ENCODE measurements at regions not wholly inside any gene's neighbourhood (a gene's known extent, or its start where the extent isn't known, plus 50 kb on each side); places are given as distances from the start of the nearest gene placed in this dataset.

DNA sequence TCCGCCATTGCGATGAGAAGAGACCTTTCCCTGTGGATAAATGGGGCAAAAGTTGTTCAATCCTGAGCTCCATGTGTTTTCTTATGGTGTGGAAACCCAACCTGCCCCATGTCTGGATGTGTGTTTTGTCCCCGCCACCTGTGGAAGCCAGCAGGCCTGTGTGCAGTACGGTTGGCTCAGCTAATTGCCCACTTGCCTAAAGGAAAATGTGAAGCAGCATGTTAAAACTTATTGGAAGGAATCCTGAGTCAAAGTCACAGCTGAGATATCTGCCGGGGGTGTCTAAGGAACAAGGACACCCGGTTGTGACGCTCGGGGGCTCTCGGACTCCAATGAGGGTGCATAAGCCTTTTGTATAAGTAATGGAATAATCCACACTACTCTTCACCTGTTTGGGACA, 361.1 kb upstream of the IRX1 start:
- no peak overlapping the region for H3K27ac ChIP-seq
- no peaks in the 10 kb centered on the region for H3K27me3 ChIP-seq
- TF ChIP-seq, protein P1, sequence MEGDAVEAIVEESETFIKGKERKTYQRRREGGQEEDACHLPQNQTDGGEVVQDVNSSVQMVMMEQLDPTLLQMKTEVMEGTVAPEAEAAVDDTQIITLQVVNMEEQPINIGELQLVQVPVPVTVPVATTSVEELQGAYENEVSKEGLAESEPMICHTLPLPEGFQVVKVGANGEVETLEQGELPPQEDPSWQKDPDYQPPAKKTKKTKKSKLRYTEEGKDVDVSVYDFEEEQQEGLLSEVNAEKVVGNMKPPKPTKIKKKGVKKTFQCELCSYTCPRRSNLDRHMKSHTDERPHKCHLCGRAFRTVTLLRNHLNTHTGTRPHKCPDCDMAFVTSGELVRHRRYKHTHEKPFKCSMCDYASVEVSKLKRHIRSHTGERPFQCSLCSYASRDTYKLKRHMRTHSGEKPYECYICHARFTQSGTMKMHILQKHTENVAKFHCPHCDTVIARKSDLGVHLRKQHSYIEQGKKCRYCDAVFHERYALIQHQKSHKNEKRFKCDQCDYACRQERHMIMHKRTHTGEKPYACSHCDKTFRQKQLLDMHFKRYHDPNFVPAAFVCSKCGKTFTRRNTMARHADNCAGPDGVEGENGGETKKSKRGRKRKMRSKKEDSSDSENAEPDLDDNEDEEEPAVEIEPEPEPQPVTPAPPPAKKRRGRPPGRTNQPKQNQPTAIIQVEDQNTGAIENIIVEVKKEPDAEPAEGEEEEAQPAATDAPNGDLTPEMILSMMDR (IDR thresholded peaks at IDR 0.05), result no peak
- no peak for TF ChIP-seq EP300 (IDR thresholded peaks at IDR 0.05)
- TF ChIP-seq POLR2AphosphoS5 (IDR thresholded peaks at IDR 0.05), result no peak
- TF ChIP-seq POLR2A (IDR thresholded peaks at IDR 0.05), result no peak
- no peaks in the 10 kb centered on the region for H3K36me3 ChIP-seq
- 93 to 96% methylated on average over 7 to 9 of the region's 9 CpGs for WGBS, 2 donors
- no peak for DNase-seq
- ATAC-seq (ENCODE audit: low FRiP score in 2 of 2), result no peak
- no peaks in the 10 kb centered on the region for H3K9me3 ChIP-seq
- H3K4me3 ChIP-seq, result no peak overlapping the region
- no peaks in the 10 kb centered on the region for H3K4me1 ChIP-seq

DNA sequence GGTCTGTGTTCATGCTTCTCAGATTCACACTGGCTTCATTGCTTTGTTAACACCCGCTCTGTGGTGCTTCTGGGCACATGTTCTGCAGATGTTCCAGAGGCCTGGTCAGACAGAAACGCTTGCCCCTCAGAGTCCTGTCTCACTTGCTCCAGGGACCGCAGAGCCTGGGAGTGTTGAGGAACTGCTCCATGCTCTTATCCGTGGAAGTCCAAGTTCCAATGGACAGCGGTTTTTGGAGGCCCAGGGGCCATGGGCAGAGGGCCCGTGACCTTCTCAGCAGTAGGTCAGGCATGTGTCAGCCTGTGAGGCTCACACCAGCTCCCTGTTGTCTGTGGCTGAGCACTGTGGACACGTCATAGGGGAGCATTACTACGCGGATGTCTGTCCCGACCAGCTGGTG, 364.7 kb upstream of the IRX1 start:
- no peak overlapping the region for H3K4me3 ChIP-seq
- H3K27me3 ChIP-seq, result no peaks in the 10 kb centered on the region
- H3K9me3 ChIP-seq, result no peaks in the 10 kb centered on the region
- TF ChIP-seq EP300 (IDR thresholded peaks at IDR 0.05), result no peak
- no peak for TF ChIP-seq POLR2AphosphoS5 (IDR thresholded peaks at IDR 0.05)
- TF ChIP-seq, protein P1 (IDR thresholded peaks at IDR 0.05), result no peak
- no peak for TF ChIP-seq POLR2A (IDR thresholded peaks at IDR 0.05)
- ATAC-seq (ENCODE audit: low FRiP score in 2 of 2) (no peak), DNase-seq (no peak)
- WGBS, 2 donors, result 89 to 97% methylated on average over 6 to 10 of the region's 10 CpGs
- no peak overlapping the region for H3K27ac ChIP-seq
- no peaks in the 10 kb centered on the region for H3K4me1 ChIP-seq
- H3K36me3 ChIP-seq, result no peaks in the 10 kb centered on the region

DNA sequence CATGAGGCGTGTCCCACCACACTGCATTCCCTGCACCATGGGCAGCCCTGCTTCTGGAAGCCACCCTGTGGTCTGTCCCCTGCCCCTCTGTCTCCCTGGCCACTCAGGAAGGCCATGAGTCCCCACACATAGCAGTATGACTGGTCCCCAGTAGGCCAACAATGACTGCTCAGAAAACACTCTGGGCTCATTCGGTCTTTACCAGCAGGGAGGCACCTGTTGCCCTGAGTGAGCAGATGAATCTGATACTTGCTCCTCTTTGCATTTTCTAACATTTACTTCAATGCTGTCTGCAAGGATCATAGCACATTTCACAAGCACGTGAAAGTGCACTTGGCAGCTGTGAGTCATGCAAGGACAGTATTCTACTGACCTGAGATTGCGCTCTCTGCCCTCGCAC, 365.4 kb upstream of the IRX1 start:
- no peaks in the 10 kb centered on the region for H3K27me3 ChIP-seq
- ATAC-seq (ENCODE audit: low FRiP score in 2 of 2), result peak in 1 of 2 donors; percentile 62
- 77 to 81% methylated on average over 5 of the region's 5 CpGs for WGBS, 2 donors
- H3K4me1 ChIP-seq, result no peaks in the 10 kb centered on the region
- no peaks in the 10 kb centered on the region for H3K9me3 ChIP-seq
- H3K4me3 ChIP-seq, result no peak overlapping the region
- H3K36me3 ChIP-seq, result no peaks in the 10 kb centered on the region
- TF ChIP-seq POLR2AphosphoS5 (IDR thresholded peaks at IDR 0.05) (no peak), EP300 (IDR thresholded peaks at IDR 0.05) (no peak)
- TF ChIP-seq, protein P1 (IDR thresholded peaks at IDR 0.05), result no peak
- no peak overlapping the region for H3K27ac ChIP-seq
- no peak for DNase-seq

DNA sequence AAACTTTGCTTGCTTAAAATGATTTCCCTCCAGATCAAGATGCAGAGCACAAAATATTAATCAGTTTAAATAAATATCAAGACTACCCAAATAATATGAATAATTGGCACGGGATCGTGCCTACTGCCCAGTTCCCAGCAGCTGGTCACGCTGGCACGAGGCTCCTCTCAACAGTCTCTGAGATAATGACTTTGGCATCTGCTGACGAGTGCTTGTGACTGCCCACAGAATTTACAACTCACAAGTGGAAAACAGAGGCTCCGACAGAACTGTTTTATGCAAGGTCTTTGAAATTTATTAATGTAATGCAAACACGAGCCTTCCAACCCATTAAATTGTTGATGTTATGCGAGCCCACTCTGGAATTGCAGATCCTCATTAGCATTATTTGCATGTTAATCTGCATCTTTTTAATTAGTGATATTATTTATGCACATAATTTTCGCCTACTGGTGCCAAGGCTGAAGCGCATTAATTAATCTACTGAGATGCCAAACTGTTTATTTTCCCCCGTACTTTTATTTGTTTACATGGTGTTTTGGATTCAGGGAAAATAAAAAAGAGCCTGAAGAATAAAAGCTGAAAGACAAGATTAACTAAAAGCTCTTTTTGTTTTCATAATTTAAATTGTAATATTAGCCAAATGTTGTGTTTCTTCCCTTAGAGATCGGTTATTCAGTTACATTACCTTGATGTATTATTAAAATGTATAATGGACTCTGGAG, 369.3 kb upstream of the IRX1 start:
- Histone ChIP-seq H3K4me1 (no peaks in the 10 kb centered on the region), H3K27ac (no peak overlapping the region), H3K9me3 (no peaks in the 10 kb centered on the region), H3K36me3 (no peaks in the 10 kb centered on the region), H3K27me3 (no peaks in the 10 kb centered on the region), H3K4me3 (no peak overlapping the region)
- ATAC-seq (ENCODE audit: low FRiP score in 2 of 2), result no peak
- TF ChIP-seq, protein P1 (IDR thresholded peaks at IDR 0.05), result no peak
- TF ChIP-seq POLR2AphosphoS5 (IDR thresholded peaks at IDR 0.05) (no peak), EP300 (IDR thresholded peaks at IDR 0.05) (no peak), POLR2A (IDR thresholded peaks at IDR 0.05) (no peak)
- no peak for DNase-seq
- WGBS, 2 donors, result 68 to 71% methylated on average over 12 of the region's 12 CpGs
